ENCODE measurements at regions not wholly inside any gene's neighbourhood (a gene's known extent, or its start where the extent isn't known, plus 50 kb on each side); places are given as distances from the start of the nearest gene placed in this dataset.

DNA sequence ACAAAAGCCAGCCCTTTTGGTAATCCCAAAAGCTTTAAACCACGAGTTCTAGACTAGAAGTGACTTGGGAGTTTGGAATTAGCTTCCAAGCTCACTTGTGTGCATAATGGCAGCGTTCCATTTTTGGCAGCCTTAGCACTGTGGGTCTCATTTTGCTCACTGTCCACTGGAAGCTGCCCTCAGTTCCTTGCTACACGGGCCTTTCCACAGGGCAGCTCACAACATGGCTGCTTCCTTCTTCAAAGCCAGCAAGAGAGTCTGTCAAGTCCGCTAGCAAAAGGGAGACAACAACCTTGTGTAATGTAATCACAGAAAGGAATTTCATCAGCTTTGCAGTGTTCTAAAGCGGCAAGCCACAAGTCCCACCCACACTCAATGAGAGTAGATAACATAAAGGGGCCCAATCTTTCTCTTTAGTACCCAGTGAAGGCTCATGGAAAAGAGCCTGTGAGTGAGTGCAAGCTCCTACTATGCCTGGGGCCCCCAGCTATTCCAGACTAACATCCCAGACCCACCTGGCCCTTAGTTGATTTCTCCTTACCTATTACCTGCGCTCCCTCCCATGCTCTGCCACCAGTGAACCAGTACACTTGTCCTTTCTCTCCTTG lies 168.5 kb upstream of the FOXN2 start:
- DNase-seq: peak; percentile 28

DNA sequence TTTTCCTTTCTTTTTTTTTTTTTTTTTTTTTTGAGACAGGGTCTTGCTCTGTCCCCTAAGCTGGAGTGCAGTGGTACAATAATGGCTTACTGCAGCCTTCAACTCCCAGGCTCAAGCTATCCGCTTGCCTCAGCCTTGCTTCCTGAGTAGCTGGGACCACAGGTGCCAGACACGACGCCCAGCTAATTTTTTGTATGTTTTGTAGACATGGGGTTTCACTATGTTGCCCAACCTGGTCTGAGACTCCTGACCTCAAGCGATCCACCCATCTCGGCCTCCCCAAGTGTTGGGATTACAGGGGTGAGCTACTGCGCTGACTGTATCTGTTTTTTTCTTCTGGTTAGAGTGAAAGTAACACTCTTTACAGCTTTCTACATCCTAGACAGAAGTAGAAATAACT lies 167.9 kb upstream of the FOXN2 start:
- no peak for DNase-seq

DNA sequence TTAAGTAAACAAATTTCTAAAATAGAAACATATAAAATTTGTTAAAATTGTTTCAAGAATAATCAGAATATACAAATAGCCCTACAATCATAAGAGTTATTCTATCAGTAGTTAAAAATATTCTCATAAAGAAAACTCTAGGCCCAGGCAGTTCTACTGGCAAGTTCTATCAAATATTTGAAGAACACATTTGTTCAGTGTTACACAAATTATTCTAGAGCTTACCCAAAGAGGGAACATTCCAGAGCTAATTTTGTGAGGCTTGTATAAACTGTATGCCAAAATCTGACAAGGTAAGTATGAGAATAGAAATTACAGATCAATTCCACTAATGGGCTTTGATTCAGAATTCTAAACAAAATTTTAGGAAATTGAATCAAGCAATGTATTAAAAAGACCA lies 166.8 kb upstream of the FOXN2 start:
- DNase-seq: no peak

DNA sequence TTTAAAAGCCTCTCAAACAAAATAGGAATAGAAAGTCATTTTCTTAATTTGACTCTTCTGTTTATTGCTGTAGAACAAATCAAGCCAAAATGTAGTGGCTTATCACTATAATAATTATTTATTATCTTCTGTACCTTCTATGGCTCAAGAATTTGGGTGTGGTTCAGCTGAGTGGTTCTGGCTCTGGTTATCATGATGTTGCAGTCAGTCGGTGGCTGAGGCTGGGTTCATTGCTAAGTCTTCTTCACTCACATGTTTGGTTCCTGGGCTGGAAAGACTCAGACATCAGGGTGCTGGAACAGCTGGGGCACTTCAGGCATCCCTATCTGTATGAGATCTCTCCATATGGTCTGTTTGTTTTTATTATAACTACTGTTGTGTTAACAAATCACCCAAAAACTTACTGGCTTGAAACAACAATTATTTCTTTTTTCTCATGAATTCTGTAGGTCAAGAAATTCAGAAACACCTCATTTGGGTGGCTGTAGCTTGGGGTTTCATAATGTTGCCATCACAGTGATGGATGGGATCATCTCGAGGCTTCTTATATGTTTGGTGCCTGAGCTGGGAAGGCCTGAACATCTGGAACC lies 165.5 kb upstream of the FOXN2 start:
- no peak for DNase-seq

DNA sequence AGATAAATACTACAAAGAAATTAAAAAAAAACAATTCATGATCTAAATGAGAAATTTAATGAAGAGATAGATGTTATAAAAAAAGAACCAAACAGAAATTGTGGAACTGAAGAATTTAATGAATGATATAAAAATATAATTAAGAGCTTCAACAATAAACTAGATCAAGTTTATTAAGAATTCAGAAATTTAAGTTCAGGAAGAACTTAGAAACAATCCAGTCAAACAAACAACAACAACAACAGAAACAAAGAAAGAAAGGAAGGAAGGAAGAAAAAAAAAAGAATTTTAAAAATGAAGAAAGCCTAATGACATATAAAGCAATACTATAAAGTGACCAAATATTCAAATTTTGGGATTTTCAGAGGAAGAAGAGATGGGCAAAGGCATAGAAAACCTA lies 157.3 kb upstream of the FOXN2 start:
- no peak for DNase-seq

DNA sequence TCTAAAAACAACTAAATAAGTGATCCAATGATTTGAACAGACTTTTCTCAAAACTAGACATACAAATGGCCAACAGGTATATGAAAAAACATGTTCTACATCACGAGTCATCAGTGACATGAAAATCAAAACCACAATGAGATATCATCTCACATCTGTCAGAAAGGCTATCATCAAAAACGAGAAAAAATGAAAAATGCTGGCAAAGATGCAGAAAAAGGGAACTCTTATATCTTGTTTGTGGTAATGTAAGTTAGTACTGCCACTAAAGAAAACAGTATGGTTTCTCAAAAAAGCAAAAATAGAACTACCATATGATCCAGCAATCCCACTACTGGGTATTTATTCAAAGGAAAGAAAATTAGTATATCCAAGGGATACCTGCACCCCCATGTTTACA lies 152.9 kb upstream of the FOXN2 start:
- no peak for DNase-seq

DNA sequence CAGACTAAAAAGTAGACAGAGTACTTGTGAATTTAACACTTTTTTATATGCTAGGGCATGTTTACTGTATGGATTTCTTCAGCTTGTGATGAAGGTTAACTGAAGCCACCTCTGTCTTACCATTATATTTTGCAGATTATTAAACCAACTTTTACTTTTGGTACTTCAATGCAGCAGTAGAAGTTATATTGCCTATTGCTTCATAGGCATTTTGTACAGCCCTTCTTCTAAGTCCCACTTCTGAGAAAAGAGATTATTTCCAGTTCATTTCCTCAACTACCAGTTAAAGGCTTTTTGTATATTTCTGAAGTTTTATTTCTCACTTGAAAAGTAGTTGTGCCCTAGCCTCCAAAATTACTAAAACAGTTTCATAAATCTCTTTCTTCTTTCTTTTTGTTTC lies 151.7 kb upstream of the FOXN2 start:
- no peak for DNase-seq

DNA sequence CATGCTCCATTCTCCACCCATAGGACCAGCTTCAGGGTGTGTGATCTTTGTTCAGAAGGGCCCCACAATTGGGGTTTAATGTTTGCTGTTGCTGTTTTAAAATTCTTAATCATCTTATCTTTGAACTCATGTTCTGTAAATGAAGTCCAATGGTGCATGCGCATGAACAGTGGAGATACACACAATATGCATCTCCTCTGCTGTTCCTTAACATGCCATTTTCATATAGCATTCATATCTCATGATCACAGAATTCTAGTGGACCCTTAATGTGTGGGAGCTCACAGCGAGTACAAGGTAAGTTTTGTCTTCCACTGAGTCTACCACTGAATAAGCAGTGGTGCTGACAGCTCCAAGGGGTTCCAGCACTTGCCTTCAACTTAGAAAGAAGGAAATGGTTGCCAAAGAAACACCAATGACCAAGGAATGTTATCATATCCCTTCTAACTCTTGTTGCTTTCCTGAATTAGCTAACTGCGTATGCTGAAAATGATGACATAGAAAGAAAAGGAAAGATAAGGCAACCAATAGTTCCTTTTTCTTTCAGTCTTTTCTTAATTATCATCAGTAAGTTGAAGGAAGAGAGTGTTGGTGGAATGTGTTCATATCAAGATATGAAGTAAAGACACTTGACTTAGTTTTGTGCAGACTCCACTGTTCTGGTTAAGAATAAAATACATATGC lies 149.3 kb upstream of the FOXN2 start:
- DNase-seq: peak; percentile 5

DNA sequence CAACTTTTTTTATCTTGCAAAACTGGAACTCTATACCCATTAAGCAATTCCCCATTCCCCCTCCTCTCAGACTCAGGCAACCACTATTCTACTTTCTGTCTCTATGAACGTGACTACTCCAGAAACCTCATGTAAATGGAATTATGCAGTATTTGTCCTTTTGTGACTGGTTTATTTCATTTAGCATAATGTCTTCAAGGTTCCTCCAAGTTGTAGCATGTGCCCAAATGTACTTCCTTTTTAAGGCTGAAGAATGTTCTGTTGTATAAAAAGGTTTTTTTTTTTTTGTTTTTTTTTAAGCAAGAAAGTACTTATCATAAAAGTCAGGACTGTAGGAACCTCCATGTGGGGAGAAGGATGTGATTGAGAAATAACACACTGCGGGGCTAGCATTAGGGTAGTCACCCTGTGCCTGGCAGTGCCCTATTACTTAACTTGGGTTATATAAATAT lies 145.3 kb upstream of the FOXN2 start:
- no peak for DNase-seq

DNA sequence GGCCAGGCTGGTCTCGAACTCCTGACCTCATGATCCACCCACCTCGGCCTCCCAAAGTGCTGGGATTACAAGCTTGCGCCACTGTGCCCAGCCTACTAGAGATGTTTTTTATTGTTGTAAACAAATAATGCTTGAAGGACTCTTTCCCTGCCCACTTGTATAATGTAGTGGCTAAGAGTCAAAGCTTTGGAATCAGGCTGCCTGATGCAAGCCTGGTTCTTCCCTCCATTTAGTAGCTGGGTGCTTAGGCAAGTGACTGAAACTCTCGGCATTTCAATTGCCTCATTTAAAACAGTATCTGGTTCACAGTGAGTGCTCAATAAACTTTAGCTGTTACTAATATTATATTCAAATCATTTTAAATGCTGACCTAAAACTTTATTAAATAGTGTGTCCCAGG lies 144.2 kb upstream of the FOXN2 start:
- no peak for DNase-seq

DNA sequence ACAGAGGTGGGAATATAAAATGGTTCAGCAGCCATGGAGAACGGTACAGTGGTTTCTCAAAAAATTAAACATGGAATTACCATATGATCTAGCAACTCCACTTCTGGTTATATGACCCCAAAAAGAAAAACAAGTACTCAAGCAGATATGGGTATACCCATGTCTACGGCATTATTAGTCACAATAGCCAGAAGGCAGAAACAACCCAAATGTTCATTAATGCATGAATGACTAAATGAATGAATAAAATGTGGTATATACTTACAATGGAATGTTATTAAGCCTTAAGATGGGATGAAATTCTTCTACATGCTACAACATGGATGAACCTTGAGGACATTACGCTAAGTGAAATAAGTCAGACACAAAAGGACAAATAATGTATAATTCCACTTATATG lies 141.3 kb upstream of the FOXN2 start:
- no peak for DNase-seq

DNA sequence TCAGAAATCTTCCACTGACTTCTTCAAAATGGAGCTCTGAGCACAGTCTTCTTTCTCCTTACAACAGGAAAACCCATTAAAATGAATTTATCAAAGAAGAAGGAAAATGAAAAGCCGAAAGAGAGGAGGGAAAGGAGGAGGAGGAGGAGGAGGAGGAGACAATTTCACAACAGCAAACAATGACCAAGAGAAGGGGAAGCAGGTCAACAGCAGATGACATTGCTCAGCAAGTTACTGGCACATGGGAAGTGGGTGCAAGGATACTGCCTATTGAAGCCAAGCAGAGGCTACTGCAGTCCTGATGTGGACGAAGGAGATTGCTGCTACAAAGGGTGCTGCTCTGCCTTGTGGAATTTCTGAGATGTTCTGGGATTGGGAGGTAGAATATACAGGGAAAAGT lies 140.0 kb upstream of the FOXN2 start:
- no peak for DNase-seq

DNA sequence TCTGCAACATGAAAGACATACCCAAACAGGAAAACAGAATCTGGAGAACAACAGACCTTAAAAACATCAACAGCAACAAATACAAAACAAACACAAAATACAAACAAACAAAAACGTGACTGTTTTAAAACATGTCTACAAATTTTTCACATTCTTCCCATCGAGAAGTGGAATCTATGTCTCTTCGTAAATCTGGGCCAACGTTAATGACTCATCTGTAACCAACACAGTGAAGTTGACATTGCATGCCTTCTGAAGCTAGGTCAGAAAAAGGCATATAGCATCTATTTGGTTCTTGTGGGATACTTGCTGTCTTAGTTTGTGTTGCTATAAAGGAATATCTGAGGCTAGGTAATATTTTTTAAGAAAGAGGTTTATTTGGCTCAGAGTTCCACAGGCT lies 139.2 kb upstream of the FOXN2 start:
- peak; percentile 88 for DNase-seq

DNA sequence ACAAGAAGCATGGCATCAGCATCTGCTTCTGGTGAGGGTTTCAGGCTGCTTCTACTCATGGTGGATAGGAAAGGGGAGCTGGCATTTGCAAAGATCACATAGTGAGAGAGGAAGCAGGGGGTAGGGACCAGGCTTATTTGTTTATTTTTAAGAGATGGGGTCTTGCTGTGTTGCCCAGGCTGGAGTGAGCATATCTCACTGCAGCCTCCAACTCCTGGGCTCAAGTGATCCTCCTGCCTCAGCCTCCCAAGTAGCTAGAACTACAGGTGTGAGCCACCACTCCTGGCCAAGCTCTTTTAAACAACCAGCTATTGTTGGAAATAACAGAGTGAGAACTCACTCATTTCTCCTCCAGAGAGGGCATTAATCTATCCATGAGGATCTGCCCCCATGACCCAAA lies 138.8 kb upstream of the FOXN2 start:
- DNase-seq: no peak

DNA sequence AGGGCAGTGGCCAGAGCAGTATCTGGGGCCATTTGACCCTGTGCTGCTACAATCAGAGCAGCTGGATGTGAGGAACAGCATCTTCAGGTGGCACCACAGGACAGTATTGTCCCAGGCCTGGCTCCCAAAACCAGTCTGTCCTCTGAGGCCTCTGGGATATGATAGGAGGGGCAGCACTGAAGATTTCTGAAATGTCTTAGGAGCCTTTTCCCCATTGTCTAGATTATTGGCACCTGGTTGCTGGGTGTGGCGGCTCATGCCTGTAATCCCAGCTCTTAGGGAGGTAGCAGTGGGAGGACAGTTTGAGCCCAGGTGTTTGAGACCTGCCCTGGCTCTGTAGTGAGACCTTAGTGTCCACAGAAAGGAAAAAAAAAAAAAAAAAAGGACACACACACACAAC lies 137.6 kb upstream of the FOXN2 start:
- no peak for DNase-seq

DNA sequence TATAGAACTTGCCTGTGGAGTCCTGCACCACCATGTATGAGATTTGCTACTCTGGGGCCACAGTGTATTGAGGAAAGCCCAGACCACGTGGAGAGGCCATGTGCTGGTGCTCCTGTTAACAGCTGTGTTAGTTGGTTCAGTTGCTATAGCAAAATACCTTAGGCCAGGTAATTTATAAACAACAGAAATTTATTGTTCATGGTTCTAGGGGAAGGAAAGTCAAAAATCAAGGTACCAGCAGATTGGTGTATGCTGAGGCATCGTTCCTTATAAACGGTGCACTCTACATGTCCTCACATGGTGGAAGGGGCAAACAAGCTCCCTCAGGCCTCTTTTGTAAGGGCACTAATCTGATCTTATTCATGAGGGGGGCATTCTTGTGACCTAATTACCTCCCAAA lies 135.9 kb upstream of the FOXN2 start:
- DNase-seq: no peak

DNA sequence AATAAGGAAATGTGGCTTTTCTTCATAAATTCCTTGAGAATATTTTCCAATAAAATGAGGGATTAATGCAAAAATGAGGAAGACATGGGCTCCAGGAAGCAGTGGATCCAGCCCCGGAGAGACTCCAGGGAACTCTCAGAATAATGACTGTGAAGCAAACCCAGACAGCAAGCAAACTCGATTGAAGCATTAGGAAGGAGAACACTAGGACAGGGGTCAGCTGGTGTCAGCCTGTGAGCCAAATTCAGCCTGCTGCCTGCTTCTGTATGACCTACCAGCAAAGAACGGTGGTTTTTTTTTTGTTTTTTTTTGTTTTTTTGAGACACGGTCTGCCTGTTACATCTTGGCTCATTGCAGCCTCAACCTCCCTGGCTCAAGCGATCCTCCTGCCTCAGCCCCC lies 133.9 kb upstream of the FOXN2 start:
- DNase-seq: no peak

DNA sequence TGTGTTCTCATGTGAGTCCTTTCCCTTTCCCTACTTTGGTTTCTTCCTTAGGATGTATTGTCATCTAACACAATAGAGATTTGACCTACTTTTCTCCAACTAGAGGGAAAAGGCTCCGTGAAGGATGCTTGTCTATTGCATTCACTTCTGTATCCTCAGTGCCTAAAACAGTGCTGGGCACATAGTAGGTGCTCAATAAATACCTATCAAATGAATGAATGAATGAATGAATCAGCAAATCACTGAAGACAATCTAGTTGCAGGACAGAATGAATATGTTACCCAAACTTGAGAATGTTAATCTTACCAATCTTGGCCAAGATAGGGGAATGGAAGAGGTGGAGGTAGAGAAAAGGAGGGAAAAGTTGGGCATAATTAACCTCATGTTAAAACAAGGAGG lies 131.2 kb upstream of the FOXN2 start:
- DNase-seq: no peak

DNA sequence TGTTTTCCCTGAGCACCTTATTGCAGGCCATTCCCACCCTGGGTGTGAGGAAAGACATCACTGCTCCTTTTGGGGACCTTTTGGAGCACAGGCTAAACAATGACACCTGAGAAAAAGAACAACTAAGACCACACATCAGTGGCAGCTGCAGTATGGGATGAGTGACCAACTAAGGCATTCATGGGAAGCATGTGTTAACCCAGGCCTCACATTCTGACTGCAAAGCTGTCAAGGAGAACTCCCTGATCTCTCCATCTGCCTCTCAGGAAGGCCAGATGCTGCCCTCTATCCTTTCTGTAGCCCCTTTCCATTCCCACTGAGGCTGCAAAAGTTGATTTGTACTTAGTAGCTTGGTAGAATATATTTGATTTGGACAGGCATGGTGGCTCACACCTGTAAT lies 130.5 kb upstream of the FOXN2 start:
- DNase-seq: no peak

DNA sequence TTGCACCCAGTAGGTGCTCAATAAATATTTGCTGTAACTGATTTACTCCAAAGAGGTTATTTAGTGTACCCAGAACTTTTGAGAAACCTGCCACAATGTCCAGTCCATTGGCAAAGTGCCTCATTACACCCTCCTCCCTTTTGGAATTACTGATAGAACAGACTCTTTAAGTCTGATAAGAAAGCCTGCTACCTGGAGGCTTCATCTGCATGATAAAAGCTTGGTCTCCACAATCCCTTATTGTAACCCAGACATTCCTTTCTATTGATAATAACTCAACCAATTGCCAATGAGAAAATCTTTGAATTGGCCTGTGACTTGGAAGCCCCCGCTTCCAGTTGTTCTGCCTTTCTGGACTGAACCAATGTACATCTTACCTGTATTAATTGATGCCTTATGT lies 127.0 kb upstream of the FOXN2 start:
- DNase-seq: no peak

DNA sequence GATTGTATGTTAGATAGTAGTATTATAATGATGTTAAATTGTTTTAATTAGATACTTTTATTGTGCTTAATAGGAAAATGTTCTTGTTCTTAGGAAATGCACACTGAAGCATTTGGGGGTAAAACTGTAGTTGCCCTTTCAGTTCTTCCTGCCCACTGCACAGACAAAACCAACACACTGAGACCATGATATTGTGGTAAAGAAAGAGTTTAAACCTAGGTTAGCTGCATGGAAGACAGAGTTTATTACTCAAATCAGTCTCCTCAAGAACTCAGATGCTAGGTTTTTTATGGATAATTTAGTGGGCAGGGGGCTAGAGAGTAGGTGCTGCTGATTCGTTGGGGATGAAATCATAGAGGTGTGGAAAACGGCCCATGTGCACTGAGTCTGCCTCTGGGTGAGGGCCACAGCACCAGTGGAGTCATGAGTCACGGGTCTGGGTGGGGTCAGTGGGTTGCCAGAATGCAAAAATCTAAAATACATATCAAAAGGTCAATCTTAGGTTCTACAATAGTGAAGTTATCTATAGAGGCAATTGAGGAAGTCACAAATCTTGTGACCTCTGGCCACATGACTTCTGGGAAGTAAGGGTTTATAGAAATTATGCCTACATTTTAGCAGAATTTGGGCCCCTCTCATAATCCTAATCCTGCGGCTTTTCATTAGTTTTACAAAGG lies 124.8 kb upstream of the FOXN2 start:
- DNase-seq: no peak

DNA sequence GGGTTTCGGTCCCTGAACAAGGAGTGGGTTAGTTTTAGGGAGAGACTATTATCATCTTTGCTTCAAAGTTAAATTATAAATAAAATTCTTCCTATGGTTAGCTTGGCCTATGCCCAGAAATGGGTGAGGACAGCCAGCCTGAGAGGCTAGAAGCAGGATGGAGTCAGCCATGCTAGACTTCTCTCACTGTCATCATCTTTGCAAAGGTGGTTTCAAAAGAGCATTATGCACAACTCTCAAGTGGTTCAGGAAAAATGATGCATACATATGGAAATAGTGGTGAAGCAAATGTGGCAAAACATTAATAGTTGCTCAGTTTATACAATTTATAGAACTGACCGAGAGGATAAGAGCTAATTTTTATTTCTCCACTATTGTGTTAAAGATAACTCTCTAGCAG lies 124.3 kb upstream of the FOXN2 start:
- no peak for DNase-seq

DNA sequence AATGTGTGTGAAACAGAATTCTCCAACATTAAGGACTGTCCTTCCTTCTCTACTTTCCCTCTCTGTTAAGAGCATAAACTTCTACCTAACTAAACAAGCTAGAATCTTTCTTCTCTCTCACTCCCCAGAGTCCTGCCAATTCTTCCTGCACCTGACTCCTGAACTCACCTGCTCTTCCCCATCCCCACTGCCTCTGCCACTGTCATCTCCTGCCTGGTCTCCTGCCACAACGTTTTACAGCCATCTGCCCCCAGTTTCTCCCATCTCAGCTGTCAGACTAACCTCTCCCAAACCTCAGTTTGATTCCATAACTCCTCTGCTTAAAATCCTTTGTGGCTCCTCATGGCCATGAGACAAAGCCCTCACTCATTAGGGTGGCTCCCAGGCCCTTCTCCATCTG lies 119.8 kb upstream of the FOXN2 start:
- DNase-seq: no peak

DNA sequence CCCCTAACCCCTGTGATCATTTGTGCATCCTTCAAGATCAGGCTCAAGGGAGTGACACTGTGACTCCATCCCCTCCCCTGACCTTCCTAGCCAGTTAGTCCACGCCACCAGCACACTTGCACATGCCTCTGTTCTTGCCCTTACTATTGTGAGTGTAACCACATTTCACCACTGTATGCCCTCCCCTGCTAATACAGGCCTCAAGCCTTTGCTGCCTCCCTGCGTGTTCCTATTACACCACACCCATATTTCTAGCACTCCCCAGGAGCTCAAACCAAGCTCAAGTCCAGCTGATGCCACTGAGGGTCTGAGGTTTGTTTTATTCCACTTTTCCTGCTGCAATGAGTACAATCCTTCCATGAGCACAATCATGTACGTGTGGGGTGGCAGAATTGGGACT lies 119.3 kb upstream of the FOXN2 start:
- no peak for DNase-seq
